H1 (cell line): ENCODE measurements at regions not wholly inside any gene's neighbourhood (a gene's known extent, or its start where the extent isn't known, plus 50 kb on each side); places are given as distances from the start of the nearest gene placed in this dataset.

Source experiments
- CTCF ChIA-PET: fragments of 300-600 bp; sonication (Branson Sonifier 250); formaldehyde crosslinking; loops from one replicate; lab custom pipeline; 2021; ENCODE audit not compliant: partially characterized antibody; lab: Charles Lee
- POLR2A ChIA-PET: fragments of 300-600 bp; sonication (Branson Sonifier 250); formaldehyde crosslinking; loops from one replicate; lab custom pipeline; 2021; ENCODE audit warnings: inconsistent platforms; ENCODE audit not compliant: partially characterized antibody; lab: Charles Lee
- DNase-seq, 2 experiments: peaks; one replicate each; pipeline versions ENCODE4 v3.0.0 to v3.0.0-alpha.2; 2010 to 2022; ENCODE audit warnings: low spot score in 2 of 2, low read depth in 1 of 2, mixed read lengths in 1 of 2
- FAIRE-seq: peaks from 2 replicates; lab custom pipeline; 2011; peaks lifted over from hg19 to GRCh38; lab: Jason Lieb, UNC
- H2AFZ ChIP-seq: 2 replicates; pipeline ENCODE4 v1.8.1; 2012; ENCODE audit warnings: low read length, inconsistent platforms
- H2AK5ac ChIP-seq: 2 replicates; pipeline ENCODE4 v1.6.1; 2013; ENCODE audit warnings: low read depth, low read length
- H2BK120ac ChIP-seq: replicated peaks from 2 replicates; pipeline ENCODE3; 2013; ENCODE audit warnings: low read depth, low read length, inconsistent platforms
- H2BK12ac ChIP-seq: 2 replicates; pipeline ENCODE4 v1.6.1; 2013; ENCODE audit warnings: low read depth, low read length
- H2BK15ac ChIP-seq: 2 replicates; pipeline ENCODE4 v1.6.1; 2013; ENCODE audit warnings: low read length
- H2BK20ac ChIP-seq: 2 replicates; pipeline ENCODE4 v1.6.1; 2013; ENCODE audit warnings: low read length
- H2BK5ac ChIP-seq: 2 replicates; pipeline ENCODE4 v1.6.1; 2013; ENCODE audit warnings: low read depth, low read length
- H3K14ac ChIP-seq: 2 replicates; pipeline ENCODE4 v1.6.1; 2013; ENCODE audit warnings: inconsistent platforms; ENCODE audit not compliant: insufficient read length
- H3K18ac ChIP-seq: 2 replicates; pipeline ENCODE4 v1.6.1; 2013; ENCODE audit warnings: low read length; ENCODE audit errors: extremely low read depth
- H3K23ac ChIP-seq: 2 replicates; pipeline ENCODE4 v1.6.1; 2013; ENCODE audit warnings: inconsistent platforms; ENCODE audit not compliant: insufficient read length
- H3K23me2 ChIP-seq: 2 replicates; pipeline ENCODE4 v1.6.1; 2013; ENCODE audit warnings: low read depth, low read length
- H3K27ac ChIP-seq: 2 replicates; pipeline ENCODE4 v1.6.1; 2011; ENCODE audit warnings: low read depth, low read length, inconsistent platforms
- H3K27me3 ChIP-seq, 4 experiments: replicated peaks in 1 of 4; 1 replicate in 1 of 4; 2 replicates in 3 of 4; pipeline versions ENCODE4 v1.6.1 to v1.8.1; 2011 to 2013; ENCODE audit warnings: low read length in 3 of 4, mild to moderate bottlenecking in 3 of 4, inconsistent platforms in 2 of 4, mixed read lengths in 2 of 4, moderate library complexity in 1 of 4; ENCODE audit not compliant: control insufficient read depth in 3 of 4, insufficient read depth in 3 of 4; ENCODE audit errors: extremely low read depth in 1 of 4
- H3K36me3 ChIP-seq, 4 experiments: 2 replicates each; pipeline versions ENCODE4 v1.6.1 to v1.8.1; 2011 to 2013; ENCODE audit warnings: mild to moderate bottlenecking in 4 of 4, low read length in 3 of 4, moderate library complexity in 2 of 4, control low read depth in 1 of 4, inconsistent platforms in 1 of 4; ENCODE audit not compliant: insufficient read depth in 4 of 4, control insufficient read depth in 2 of 4
- H3K4ac ChIP-seq: replicated peaks from 2 replicates; pipeline ENCODE3; 2013; ENCODE audit warnings: low read length, low read depth, mixed read lengths, inconsistent platforms; ENCODE audit not compliant: insufficient read length
- H3K4me1 ChIP-seq, 4 experiments: replicated peaks in 1 of 4; 1 replicate in 1 of 4; 2 replicates in 3 of 4; pipeline versions ENCODE4 v1.6.1 to v1.8.1; 2011 to 2013; ENCODE audit warnings: low read length in 3 of 4, inconsistent platforms in 2 of 4, mixed read lengths in 1 of 4; ENCODE audit not compliant: insufficient read depth in 4 of 4, control insufficient read depth in 3 of 4
- H3K4me2 ChIP-seq, 2 experiments: 2 replicates each; pipeline versions ENCODE4 v1.6.1 to v1.8.1; 2011 to 2013; ENCODE audit warnings: low read depth in 2 of 2, low read length in 2 of 2, control low read depth in 1 of 2, inconsistent platforms in 1 of 2, mild to moderate bottlenecking in 1 of 2; ENCODE audit not compliant: insufficient read depth in 1 of 2
- H3K4me3 ChIP-seq, 4 experiments: fragments of 200-600, 300-600 bp in 1 of 4; sonication (generic), shearing (Covaris generic), sonication (Bioruptor Twin) in 1 of 4; 2 replicates each; pipeline versions ENCODE4 v1.5.1 to v1.8.1; 2011 to 2016; ENCODE audit warnings: low read length in 4 of 4, low read depth in 3 of 4, control low read depth in 2 of 4, inconsistent platforms in 2 of 4, mild to moderate bottlenecking in 2 of 4, mixed read lengths in 1 of 4, moderate library complexity in 1 of 4; ENCODE audit not compliant: insufficient read depth in 2 of 4; ENCODE audit errors: extremely low read depth in 1 of 4
- H3K56ac ChIP-seq: replicated peaks from 2 replicates; pipeline ENCODE3; 2013; ENCODE audit warnings: low read depth, mild to moderate bottlenecking, mixed read lengths, low read length, inconsistent platforms; ENCODE audit not compliant: insufficient read length
- H3K79me1 ChIP-seq: 2 replicates; pipeline ENCODE4 v1.6.1; 2013; ENCODE audit warnings: low read depth, low read length, control low read depth
- H3K79me2 ChIP-seq, 2 experiments: 2 replicates each; pipeline versions ENCODE4 v1.6.1 to v1.8.1; 2012 to 2013; ENCODE audit warnings: low read length in 2 of 2, mild to moderate bottlenecking in 2 of 2, inconsistent platforms in 1 of 2; ENCODE audit not compliant: insufficient read depth in 2 of 2, control insufficient read depth in 1 of 2
- H3K9ac ChIP-seq, 4 experiments: replicated peaks in 1 of 4; 1 replicate in 1 of 4; 2 replicates in 3 of 4; pipeline versions ENCODE4 v1.6.1 to v1.8.1; 2011 to 2013; ENCODE audit warnings: low read depth in 3 of 4, low read length in 3 of 4, control low read depth in 2 of 4, mild to moderate bottlenecking in 2 of 4, moderate library complexity in 2 of 4, inconsistent platforms in 1 of 4; ENCODE audit errors: extremely low read depth in 1 of 4
- H3K9me3 ChIP-seq, 2 experiments: 2 replicates each; pipeline versions ENCODE4 v1.6.1 to v1.8.1; 2012 to 2013; ENCODE audit warnings: mild to moderate bottlenecking in 2 of 2, moderate library complexity in 2 of 2, control low read depth in 1 of 2, inconsistent platforms in 1 of 2, low read depth in 1 of 2, low read length in 1 of 2, mixed read lengths in 1 of 2; ENCODE audit not compliant: insufficient read depth in 2 of 2
- H4K20me1 ChIP-seq, 2 experiments: replicated peaks in 1 of 2; 2 replicates each; pipeline versions ENCODE3 to v1.8.1; 2011 to 2013; ENCODE audit warnings: inconsistent platforms in 2 of 2, low read length in 2 of 2, mild to moderate bottlenecking in 1 of 2; ENCODE audit not compliant: insufficient read depth in 2 of 2, control insufficient read depth in 1 of 2
- H4K5ac ChIP-seq: 2 replicates; pipeline ENCODE4 v1.6.1; 2013; ENCODE audit warnings: low read length, low read depth, mixed read lengths, inconsistent platforms; ENCODE audit not compliant: insufficient read length
- H4K8ac ChIP-seq: 2 replicates; pipeline ENCODE4 v1.8.0; 2013; ENCODE audit warnings: mild to moderate bottlenecking, moderate library complexity, low read length, inconsistent platforms; ENCODE audit not compliant: insufficient read depth; ENCODE audit errors: extremely low read depth
- H4K91ac ChIP-seq: replicated peaks from 2 replicates; pipeline ENCODE3; 2013; ENCODE audit warnings: low read length, mixed read lengths, inconsistent platforms; ENCODE audit not compliant: insufficient read length
- BCL11A ChIP-seq, 2 experiments: IDR thresholded peaks; one replicate each; pipeline ENCODE4 v1.6.1; 2011; ENCODE audit warnings: low read depth in 2 of 2, low read length in 2 of 2, mild to moderate bottlenecking in 2 of 2
- CBX5 ChIP-seq: fragments of 300-800, 300-1000 bp; sonication (generic); IDR thresholded peaks from 2 replicates; pipeline ENCODE4 v1.7.1; 2016; ENCODE audit warnings: antibody characterized with exemption, low read length, low read depth
- CHD2 ChIP-seq: IDR thresholded peaks from 2 replicates; pipeline ENCODE4 v1.6.1; 2012; ENCODE audit warnings: low read length, improper control_type of control experiment
- HDAC2 ChIP-seq, 2 experiments: fragments of 300-600 bp in 1 of 2; sonication (generic) in 1 of 2; IDR thresholded peaks; 2 replicates each; pipeline ENCODE4 v1.6.1; 2011 to 2012; ENCODE audit warnings: low read depth in 2 of 2, low read length in 2 of 2, mild to moderate bottlenecking in 2 of 2, moderate library complexity in 2 of 2, borderline replicate concordance in 1 of 2, inconsistent platforms in 1 of 2
- JUND ChIP-seq: IDR thresholded peaks from 2 replicates; pipeline ENCODE4 v1.6.1; 2011; ENCODE audit warnings: mild to moderate bottlenecking, improper control_type of control experiment, low read length
- KDM1A ChIP-seq: fragments of 200-600, 300-600 bp; sonication (generic); IDR thresholded peaks from 2 replicates; pipeline ENCODE4 v1.7.1; 2016; ENCODE audit warnings: mild to moderate bottlenecking, low read length, borderline replicate concordance
- POLR2A ChIP-seq, 2 experiments: IDR thresholded peaks; 1 replicate in 1 of 2; 2 replicates in 1 of 2; pipeline ENCODE4 v1.6.1; 2011; ENCODE audit warnings: low read depth in 2 of 2, low read length in 2 of 2, mild to moderate bottlenecking in 2 of 2; ENCODE audit errors: control extremely low read depth in 1 of 2
- POLR2AphosphoS5 ChIP-seq: IDR thresholded peaks from 2 replicates; pipeline ENCODE4 v1.6.1; 2011; ENCODE audit warnings: low read depth, low read length
- POU5F1 ChIP-seq: IDR thresholded peaks from 2 replicates; pipeline ENCODE4 v1.6.1; 2011; ENCODE audit warnings: low read depth, mild to moderate bottlenecking, low read length, moderate library complexity
- RFX5 ChIP-seq: IDR thresholded peaks from 2 replicates; pipeline ENCODE4 v1.6.1; 2011; ENCODE audit warnings: low read depth, low read length, improper control_type of control experiment, borderline replicate concordance
- SP4 ChIP-seq: IDR thresholded peaks from 2 replicates; pipeline ENCODE4 v1.6.1; 2012; ENCODE audit warnings: low read length, inconsistent platforms
- TAF1 ChIP-seq: IDR thresholded peaks from 2 replicates; pipeline ENCODE4 v1.6.1; 2011; ENCODE audit warnings: mild to moderate bottlenecking, low read depth, low read length
- USF2 ChIP-seq: IDR thresholded peaks from 2 replicates; pipeline ENCODE4 v1.6.1; 2011; ENCODE audit warnings: low read length, improper control_type of control experiment
- ZNF274 ChIP-seq: IDR thresholded peaks from 2 replicates; pipeline ENCODE4 v1.7.0; 2012; ENCODE audit warnings: low read length, borderline replicate concordance; ENCODE audit errors: extremely low read depth
- WGBS, 2 experiments: shearing (Covaris generic) in 1 of 2; methylation state at CpG; one replicate each; pipeline versions ENCODE4 v1.1.6 to v1.1.7; 2013 to 2015; ENCODE audit warnings: low lambda C conversion rate in 2 of 2, mixed read lengths in 2 of 2, inconsistent platforms in 1 of 2, low coverage in 1 of 2, missing lambda C conversion rate in 1 of 2; ENCODE audit not compliant: insufficient replicate concordance in 2 of 2, insufficient coverage in 1 of 2, insufficient read length in 1 of 2; ENCODE audit errors: extremely low coverage in 1 of 2, missing lambda C conversion rate in 1 of 2; 5-methylcytosine and 5-hydroxymethylcytosine counted together

- no peak overlapping the region for H2BK15ac ChIP-seq
- no peaks in the 10 kb centered on the region for H3K23me2 ChIP-seq
- no peak overlapping the region for H2AK5ac ChIP-seq
- H3K4me2 ChIP-seq = no peak overlapping the region
- no peak overlapping the region for H2AFZ ChIP-seq
- no peak overlapping the region for H3K18ac ChIP-seq
- TF ChIP-seq POLR2AphosphoS5 = no peak
- TF ChIP-seq ZNF274 = no peak
- TF ChIP-seq RFX5 = no peak
- no peak for TF ChIP-seq HDAC2 (IDR thresholded peaks at IDR 0.05; ENCODE audit: borderline replicate concordance in 1 of 2, low read depth in 2 of 2, low read length in 2 of 2)
- TF ChIP-seq SP4 = no peak
- TF ChIP-seq POU5F1 = no peak
- no peak for TF ChIP-seq USF2
- no peak for TF ChIP-seq CHD2
- TF ChIP-seq JUND = no peak
- TF ChIP-seq POLR2A (IDR thresholded peaks at IDR 0.05; ENCODE audit: control extremely low read depth in 1 of 2, low read depth in 2 of 2, low read length in 2 of 2) = no peak
- TF ChIP-seq KDM1A = no peak
- no peak for TF ChIP-seq CBX5
- no peak for TF ChIP-seq TAF1
- no peak for TF ChIP-seq BCL11A (IDR thresholded peaks at IDR 0.05; ENCODE audit: low read depth in 2 of 2, low read length in 2 of 2)
- FAIRE-seq (no peak), DNase-seq (no peak)
- no peak overlapping the region for H4K91ac ChIP-seq
- H4K8ac ChIP-seq = no peak overlapping the region
- no peak overlapping the region for H3K9ac ChIP-seq
- H3K79me1 ChIP-seq = no peaks in the 10 kb centered on the region
- H3K4me3 ChIP-seq = no peak overlapping the region
- 97% methylated on average over 1 of the region's 1 CpG; no CpG with 5 or more reads in 1 of the 2 experiments for WGBS, 2 experiments
- POLR2A ChIA-PET = interaction anchor here (0.6 kb wide), 1 partner anchor 115 kb away, joined by 4 read pairs; no protein-coding TSS in a partner anchor
- H3K79me2 ChIP-seq = no peaks in the 10 kb centered on the region
- no peaks in the 10 kb centered on the region for H3K36me3 ChIP-seq
- no peak overlapping the region for H2BK120ac ChIP-seq
- H3K4ac ChIP-seq = no peak overlapping the region
- no peak overlapping the region for H4K5ac ChIP-seq
- H3K4me1 ChIP-seq = no peaks in the 10 kb centered on the region
- no peak overlapping the region for H3K14ac ChIP-seq
- no peak overlapping the region for H3K27ac ChIP-seq
- H3K56ac ChIP-seq = no peak overlapping the region
- H2BK20ac ChIP-seq = no peak overlapping the region
- CTCF ChIA-PET = no interaction called here
- no peak overlapping the region for H2BK5ac ChIP-seq
- no peak overlapping the region for H3K23ac ChIP-seq
- H3K27me3 ChIP-seq = no peaks in the 10 kb centered on the region
- no peak overlapping the region for H2BK12ac ChIP-seq
- peaks cover 0 to 2% of the 10 kb centered on the region in 2 experiments; a peak in 1 of 4 replicates for H3K9me3 ChIP-seq
- H4K20me1 ChIP-seq = no peaks in the 10 kb centered on the region
These were observed 165.8 kb downstream of the ZIC4 start for GRCh38 chr3:147240581-147240980.
